ENCODE measurements at regions not wholly inside any gene's neighbourhood (a gene's known extent, or its start where the extent isn't known, plus 50 kb on each side); places are given as distances from the start of the nearest gene placed in this dataset.

GRCh38 chr5:135140446-135141204 is 106.6 kb upstream of the PITX1 start:
- peaks cover 6% of the 10 kb centered on the region; the same call in 1 of the 2 replicates for H4K20me1 ChIP-seq (ENCODE audit: insufficient read depth, low read length)
- no peak overlapping the region for H3K9ac ChIP-seq (ENCODE audit: low read depth, low read length)
- no peaks in the 10 kb centered on the region for H3K9me3 ChIP-seq (ENCODE audit: insufficient read depth, low read length, severe bottlenecking)
- H3K27ac ChIP-seq (ENCODE audit: low read length), result no peak overlapping the region
- DNase-seq, result no peak
- no peak for ATAC-seq (ENCODE audit: insufficient read depth, low read depth)
- no peaks in the 10 kb centered on the region for H3K4me1 ChIP-seq (ENCODE audit: insufficient read depth, low read length)
- TF ChIP-seq CTCF (IDR thresholded peaks at IDR 0.05; ENCODE audit: borderline replicate concordance, extremely low read depth, low read length, poor library complexity, severe bottlenecking) (no peak), EZH2 (IDR thresholded peaks at IDR 0.05; ENCODE audit: borderline replicate concordance, low read depth, low read length, severe bottlenecking) (no peak)
- H3K36me3 ChIP-seq (ENCODE audit: insufficient read depth, low read length), result no peaks in the 10 kb centered on the region
- no peak overlapping the region for H3K4me2 ChIP-seq (ENCODE audit: insufficient read depth, low read length)
- H3K27me3 ChIP-seq (ENCODE audit: insufficient read depth, low read length, poor library complexity), result peaks cover 5% of the 10 kb centered on the region
- H2AFZ ChIP-seq (ENCODE audit: low read depth, low read length), result no peak overlapping the region
- no peak overlapping the region for H3K4me3 ChIP-seq (ENCODE audit: low read depth in 1 of 2, low read length in 2 of 2)
- no peaks in the 10 kb centered on the region for H3K79me2 ChIP-seq (ENCODE audit: insufficient read depth, low read length)

GRCh38 chr5:135139381-135140134 is 105.5 kb upstream of the PITX1 start:
- H3K27me3 ChIP-seq (ENCODE audit: insufficient read depth, low read length, poor library complexity), result no peaks in the 10 kb centered on the region
- H4K20me1 ChIP-seq (ENCODE audit: insufficient read depth, low read length), result peaks cover 11% of the 10 kb centered on the region; the same call in 1 of the 2 replicates
- H3K9me3 ChIP-seq (ENCODE audit: insufficient read depth, low read length, severe bottlenecking), result no peaks in the 10 kb centered on the region
- H3K4me1 ChIP-seq (ENCODE audit: insufficient read depth, low read length), result no peaks in the 10 kb centered on the region
- H2AFZ ChIP-seq (ENCODE audit: low read depth, low read length), result no peak overlapping the region
- TF ChIP-seq EZH2 (IDR thresholded peaks at IDR 0.05; ENCODE audit: borderline replicate concordance, low read depth, low read length, severe bottlenecking) (no peak), CTCF (IDR thresholded peaks at IDR 0.05; ENCODE audit: borderline replicate concordance, extremely low read depth, low read length, poor library complexity, severe bottlenecking) (no peak)
- DNase-seq (no peak), ATAC-seq (ENCODE audit: insufficient read depth, low read depth) (no peak)
- H3K4me3 ChIP-seq (ENCODE audit: low read depth in 1 of 2, low read length in 2 of 2), result no peak overlapping the region
- H3K4me2 ChIP-seq (ENCODE audit: insufficient read depth, low read length), result no peak overlapping the region
- no peaks in the 10 kb centered on the region for H3K36me3 ChIP-seq (ENCODE audit: insufficient read depth, low read length)
- no peak overlapping the region for H3K9ac ChIP-seq (ENCODE audit: low read depth, low read length)
- no peaks in the 10 kb centered on the region for H3K79me2 ChIP-seq (ENCODE audit: insufficient read depth, low read length)
- H3K27ac ChIP-seq (ENCODE audit: low read length), result no peak overlapping the region

- Histone ChIP-seq H3K9me3 (ENCODE audit: insufficient read depth, low read length, severe bottlenecking) (no peaks in the 10 kb centered on the region), H4K20me1 (ENCODE audit: insufficient read depth, low read length) (peaks cover 11% of the 10 kb centered on the region; the same call in 1 of the 2 replicates), H3K36me3 (ENCODE audit: insufficient read depth, low read length) (no peaks in the 10 kb centered on the region), H3K27me3 (ENCODE audit: insufficient read depth, low read length, poor library complexity) (no peaks in the 10 kb centered on the region), H3K4me1 (ENCODE audit: insufficient read depth, low read length) (no peaks in the 10 kb centered on the region), H2AFZ (ENCODE audit: low read depth, low read length) (no peak overlapping the region), H3K79me2 (ENCODE audit: insufficient read depth, low read length) (no peaks in the 10 kb centered on the region), H3K9ac (ENCODE audit: low read depth, low read length) (no peak overlapping the region), H3K27ac (ENCODE audit: low read length) (no peak overlapping the region), H3K4me3 (ENCODE audit: low read depth in 1 of 2, low read length in 2 of 2) (no peak overlapping the region), H3K4me2 (ENCODE audit: insufficient read depth, low read length) (no peak overlapping the region)
- ATAC-seq (ENCODE audit: insufficient read depth, low read depth) (no peak), DNase-seq (no peak)
- TF ChIP-seq CTCF (IDR thresholded peaks at IDR 0.05; ENCODE audit: borderline replicate concordance, extremely low read depth, low read length, poor library complexity, severe bottlenecking) (no peak), EZH2 (IDR thresholded peaks at IDR 0.05; ENCODE audit: borderline replicate concordance, low read depth, low read length, severe bottlenecking) (no peak)
Observed at GRCh38 chr5:135138116-135138850, 104.3 kb upstream of the PITX1 start.
